ENCODE measurements at regions not wholly inside any gene's neighbourhood (a gene's known extent, or its start where the extent isn't known, plus 50 kb on each side); places are given as distances from the start of the nearest gene placed in this dataset.

- no peak for TF ChIP-seq CTCF (conservative IDR thresholded peaks at IDR 0.05; ENCODE audit: low read length)
- no peak for TF ChIP-seq EZH2phosphoT487 (IDR thresholded peaks at IDR 0.05; ENCODE audit: borderline replicate concordance, low read depth, low read length)
Observed at GRCh38 chr5:120108586-120109248, 355.4 kb upstream of the PRR16 start.

Measured in OCI-LY7 (cell line).